ENCODE measurements at regions not wholly inside any gene's neighbourhood (a gene's known extent, or its start where the extent isn't known, plus 50 kb on each side); places are given as distances from the start of the nearest gene placed in this dataset.

GRCh38 chr1:8112611-8113261 lies 86.6 kb upstream of the ERRFI1 start:
- no peak for DNase-seq

- no peak for DNase-seq
Measured at GRCh38 chr1:8111560-8111959, 85.5 kb upstream of the ERRFI1 start.

- DNase-seq: no peak
Measured at GRCh38 chr1:8109216-8109615, 83.1 kb upstream of the ERRFI1 start.

GRCh38 chr1:8107897-8108296 lies 81.8 kb upstream of the ERRFI1 start:
- no peak for DNase-seq

- DNase-seq: no peak
Measured at GRCh38 chr1:8104278-8105236, 78.4 kb upstream of the ERRFI1 start.

- no peak for DNase-seq
Measured at GRCh38 chr1:8097908-8098307, 71.8 kb upstream of the ERRFI1 start.

GRCh38 chr1:8097077-8097799 lies 71.1 kb upstream of the ERRFI1 start:
- no peak for DNase-seq

GRCh38 chr1:8096105-8097011 lies 70.2 kb upstream of the ERRFI1 start:
- DNase-seq: no peak

GRCh38 chr1:8095584-8095983 lies 69.5 kb upstream of the ERRFI1 start:
- DNase-seq: no peak

- no peak for DNase-seq
Measured at GRCh38 chr1:8094481-8095241, 68.6 kb upstream of the ERRFI1 start.

- no peak for DNase-seq
Measured at GRCh38 chr1:8093221-8093980, 67.3 kb upstream of the ERRFI1 start.

- DNase-seq: no peak
Measured at GRCh38 chr1:8092657-8093056, 66.5 kb upstream of the ERRFI1 start.

- no peak for DNase-seq
Measured at GRCh38 chr1:8091691-8092090, 65.6 kb upstream of the ERRFI1 start.

GRCh38 chr1:8090241-8090702 lies 64.2 kb upstream of the ERRFI1 start:
- no peak for DNase-seq

GRCh38 chr1:8089535-8090228 lies 63.6 kb upstream of the ERRFI1 start:
- DNase-seq: no peak

- no peak for DNase-seq
Measured at GRCh38 chr1:8086055-8086454, 59.9 kb upstream of the ERRFI1 start.

GRCh38 chr1:8084913-8085312 lies 58.8 kb upstream of the ERRFI1 start:
- no peak for DNase-seq

- no peak for DNase-seq
Measured at GRCh38 chr1:8083739-8084484, 57.8 kb upstream of the ERRFI1 start.

- no peak for DNase-seq
Measured at GRCh38 chr1:8082945-8083344, 56.8 kb upstream of the ERRFI1 start.

Measured in activated CD8-positive, alpha-beta memory T cell treated with anti-CD3 and anti-CD28 coated beads for 24 hours (primary cell).